ENCODE measurements at regions not wholly inside any gene's neighbourhood (a gene's known extent, or its start where the extent isn't known, plus 50 kb on each side); places are given as distances from the start of the nearest gene placed in this dataset.

GRCh38 chr3:148262980-148263379 lies 434.7 kb upstream of the AGTR1 start:
- no peak overlapping the region for H3K4me3 ChIP-seq (ENCODE audit: low read length)

DNA sequence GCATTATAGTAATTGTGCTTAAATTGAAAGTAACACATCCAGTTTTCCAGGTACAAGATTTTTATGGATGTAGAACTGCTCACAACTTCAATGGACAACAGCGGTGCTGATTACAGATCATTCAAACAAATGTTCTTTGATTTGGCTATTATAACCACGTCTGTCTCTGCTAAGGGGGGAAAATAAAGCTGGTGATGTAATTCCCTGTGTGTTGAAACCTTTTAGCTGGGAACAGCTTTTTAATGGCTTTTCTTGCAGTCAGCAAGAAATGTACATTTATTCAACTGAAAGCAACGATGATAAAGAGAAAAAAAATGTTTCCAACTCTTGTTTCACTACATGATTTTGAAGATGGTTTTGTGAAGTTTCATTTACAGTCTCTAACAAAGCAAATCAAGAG lies 431.9 kb upstream of the AGTR1 start:
- H3K4me3 ChIP-seq (ENCODE audit: low read length) = no peak overlapping the region
- H3K9me3 ChIP-seq (ENCODE audit: control insufficient read depth, low read length) = no peaks in the 10 kb centered on the region
- H3K36me3 ChIP-seq (ENCODE audit: control insufficient read depth, insufficient read depth, low read length) = no peaks in the 10 kb centered on the region
- H3K27me3 ChIP-seq (ENCODE audit: control insufficient read depth, insufficient read depth, low read length) = no peaks in the 10 kb centered on the region
- H3K9ac ChIP-seq (ENCODE audit: low read length) = no peak overlapping the region
- H3K4me1 ChIP-seq (ENCODE audit: control insufficient read depth, insufficient read depth, low read length) = no peaks in the 10 kb centered on the region

More at GRCh38 chr3:148262980-148263379, 434.7 kb upstream of the AGTR1 start:
- Histone ChIP-seq H3K36me3 (ENCODE audit: control insufficient read depth, insufficient read depth, low read length) (no peaks in the 10 kb centered on the region), H3K9ac (ENCODE audit: low read length) (no peak overlapping the region), H3K9me3 (ENCODE audit: control insufficient read depth, low read length) (no peaks in the 10 kb centered on the region), H3K27me3 (ENCODE audit: control insufficient read depth, insufficient read depth, low read length) (no peaks in the 10 kb centered on the region), H3K4me1 (ENCODE audit: control insufficient read depth, insufficient read depth, low read length) (no peaks in the 10 kb centered on the region)

- Histone ChIP-seq H3K36me3 (ENCODE audit: control insufficient read depth, insufficient read depth, low read length) (no peaks in the 10 kb centered on the region), H3K4me1 (ENCODE audit: control insufficient read depth, insufficient read depth, low read length) (no peaks in the 10 kb centered on the region), H3K9me3 (ENCODE audit: control insufficient read depth, low read length) (no peaks in the 10 kb centered on the region), H3K4me3 (ENCODE audit: low read length) (no peak overlapping the region), H3K9ac (ENCODE audit: low read length) (no peak overlapping the region), H3K27me3 (ENCODE audit: control insufficient read depth, insufficient read depth, low read length) (no peaks in the 10 kb centered on the region)
These were observed 431.4 kb upstream of the AGTR1 start for GRCh38 chr3:148266341-148266740.

DNA sequence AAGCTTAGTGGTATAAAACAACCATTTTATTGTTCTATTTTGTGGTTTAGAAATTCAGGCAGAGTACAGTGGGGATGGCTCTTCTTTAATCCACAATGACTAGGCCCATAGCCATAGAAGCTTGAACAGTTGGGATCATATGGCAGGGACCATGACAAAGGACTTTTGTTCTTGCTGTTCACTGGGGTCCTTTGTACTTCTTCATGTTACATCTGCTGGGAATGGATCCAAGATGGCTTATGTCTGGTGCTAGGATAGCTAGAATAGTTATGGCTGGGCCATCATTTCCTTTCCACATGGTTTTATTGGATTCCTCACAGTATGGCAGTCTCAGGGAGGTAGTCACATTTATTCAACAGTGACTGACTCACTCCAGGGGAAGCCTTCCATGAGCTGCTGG lies 427.9 kb upstream of the AGTR1 start:
- no peaks in the 10 kb centered on the region for H3K36me3 ChIP-seq (ENCODE audit: control insufficient read depth, insufficient read depth, low read length)
- H3K9ac ChIP-seq (ENCODE audit: low read length) = no peak overlapping the region
- no peaks in the 10 kb centered on the region for H3K9me3 ChIP-seq (ENCODE audit: control insufficient read depth, low read length)
- H3K4me1 ChIP-seq (ENCODE audit: control insufficient read depth, insufficient read depth, low read length) = no peaks in the 10 kb centered on the region
- no peak overlapping the region for H3K4me3 ChIP-seq (ENCODE audit: low read length)
- no peaks in the 10 kb centered on the region for H3K27me3 ChIP-seq (ENCODE audit: control insufficient read depth, insufficient read depth, low read length)

DNA sequence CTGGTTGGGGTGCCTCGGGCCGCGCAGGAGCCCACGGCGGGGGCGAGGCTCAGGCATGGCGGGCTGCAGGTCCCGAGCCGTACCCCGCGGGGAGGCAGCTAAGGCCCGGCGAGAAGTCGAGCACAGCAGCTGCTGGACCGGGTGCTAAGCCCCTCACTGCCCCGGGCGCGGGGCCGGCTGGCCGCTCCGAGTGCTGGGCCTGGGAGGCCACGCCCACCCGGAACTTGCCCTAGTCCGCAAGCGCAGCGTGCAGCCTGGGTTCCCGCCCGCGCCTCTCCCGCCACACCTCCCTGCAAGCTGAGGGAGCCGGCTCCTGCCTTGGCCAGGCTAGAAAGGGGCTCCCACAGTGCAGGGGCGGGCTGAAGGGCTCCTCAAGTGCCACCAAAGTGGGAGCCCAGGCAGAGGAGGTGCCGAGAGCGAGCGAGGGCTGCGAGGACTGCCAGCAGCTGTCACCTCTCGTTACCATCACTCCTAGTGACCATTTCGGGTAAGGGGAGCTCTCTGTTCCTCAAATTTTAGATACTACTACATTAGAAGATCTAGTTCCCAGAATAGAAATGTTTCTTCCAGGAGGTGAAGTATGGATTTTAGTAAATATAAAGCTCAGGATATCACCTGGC lies 417.0 kb upstream of the AGTR1 start:
- no peaks in the 10 kb centered on the region for H3K27me3 ChIP-seq (ENCODE audit: control insufficient read depth, insufficient read depth, low read length)
- no peak overlapping the region for H3K9ac ChIP-seq (ENCODE audit: low read length)
- no peaks in the 10 kb centered on the region for H3K36me3 ChIP-seq (ENCODE audit: control insufficient read depth, insufficient read depth, low read length)
- no peak overlapping the region for H3K4me3 ChIP-seq (ENCODE audit: low read length)
- H3K4me1 ChIP-seq (ENCODE audit: control insufficient read depth, insufficient read depth, low read length) = no peaks in the 10 kb centered on the region
- no peaks in the 10 kb centered on the region for H3K9me3 ChIP-seq (ENCODE audit: control insufficient read depth, low read length)

GRCh38 chr3:148289159-148289558 lies 408.5 kb upstream of the AGTR1 start:
- Histone ChIP-seq H3K9me3 (ENCODE audit: control insufficient read depth, low read length) (no peaks in the 10 kb centered on the region), H3K36me3 (ENCODE audit: control insufficient read depth, insufficient read depth, low read length) (no peaks in the 10 kb centered on the region), H3K4me1 (ENCODE audit: control insufficient read depth, insufficient read depth, low read length) (no peaks in the 10 kb centered on the region), H3K4me3 (ENCODE audit: low read length) (no peak overlapping the region), H3K27me3 (ENCODE audit: control insufficient read depth, insufficient read depth, low read length) (no peaks in the 10 kb centered on the region), H3K9ac (ENCODE audit: low read length) (no peak overlapping the region)

DNA sequence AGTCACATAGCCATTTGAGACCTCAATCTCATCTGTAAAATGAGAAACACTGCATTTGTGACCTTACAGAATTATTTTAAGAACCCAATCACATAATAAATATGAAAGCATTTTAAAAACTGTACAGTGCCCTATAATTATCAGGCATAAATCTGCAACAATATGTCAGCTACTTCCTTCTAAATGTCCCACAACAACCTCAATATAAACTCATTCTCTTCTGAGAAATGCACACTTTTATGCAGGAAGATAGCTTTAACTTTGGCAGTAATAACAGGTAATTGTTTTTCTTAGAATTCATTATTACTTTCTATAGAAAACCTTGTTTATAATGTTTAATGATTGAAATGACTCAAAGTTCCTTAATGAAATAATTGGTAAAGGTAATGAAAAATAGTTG lies 400.7 kb upstream of the AGTR1 start:
- Histone ChIP-seq H3K36me3 (ENCODE audit: control insufficient read depth, insufficient read depth, low read length) (no peaks in the 10 kb centered on the region), H3K4me3 (ENCODE audit: low read length) (no peak overlapping the region), H3K27me3 (ENCODE audit: control insufficient read depth, insufficient read depth, low read length) (no peaks in the 10 kb centered on the region), H3K9ac (ENCODE audit: low read length) (no peak overlapping the region), H3K9me3 (ENCODE audit: control insufficient read depth, low read length) (no peaks in the 10 kb centered on the region), H3K4me1 (ENCODE audit: control insufficient read depth, insufficient read depth, low read length) (no peaks in the 10 kb centered on the region)

DNA sequence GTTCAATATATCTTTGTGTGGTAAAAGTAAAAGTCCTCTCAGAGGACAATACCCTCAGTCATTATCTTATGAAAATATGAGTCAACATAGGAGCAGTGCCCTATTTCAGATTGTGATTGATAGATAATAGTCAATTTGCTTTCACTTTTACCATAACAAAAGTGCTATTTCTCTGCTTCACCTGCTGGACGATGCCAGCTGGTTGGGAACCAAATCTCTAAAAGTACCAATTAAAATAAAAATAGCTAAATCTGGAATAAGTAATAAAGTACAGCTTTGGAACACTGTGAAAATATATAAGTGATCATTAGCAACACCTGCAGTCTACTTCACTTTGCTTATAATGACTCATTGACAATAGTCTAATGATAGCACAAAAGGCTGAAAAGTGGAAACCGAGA lies 390.3 kb upstream of the AGTR1 start:
- H3K4me3 ChIP-seq (ENCODE audit: low read length) = no peak overlapping the region
- no peaks in the 10 kb centered on the region for H3K4me1 ChIP-seq (ENCODE audit: control insufficient read depth, insufficient read depth, low read length)
- H3K9me3 ChIP-seq (ENCODE audit: control insufficient read depth, low read length) = no peaks in the 10 kb centered on the region
- H3K36me3 ChIP-seq (ENCODE audit: control insufficient read depth, insufficient read depth, low read length) = no peaks in the 10 kb centered on the region
- no peak overlapping the region for H3K9ac ChIP-seq (ENCODE audit: low read length)
- no peaks in the 10 kb centered on the region for H3K27me3 ChIP-seq (ENCODE audit: control insufficient read depth, insufficient read depth, low read length)

GRCh38 chr3:148309390-148310035 lies 388.2 kb upstream of the AGTR1 start:
- H3K36me3 ChIP-seq (ENCODE audit: control insufficient read depth, insufficient read depth, low read length) = no peaks in the 10 kb centered on the region

GRCh38 chr3:148315756-148316155 lies 381.9 kb upstream of the AGTR1 start:
- H3K4me3 ChIP-seq (ENCODE audit: low read length) = no peak overlapping the region
- H3K36me3 ChIP-seq (ENCODE audit: control insufficient read depth, insufficient read depth, low read length) = no peaks in the 10 kb centered on the region
- H3K9ac ChIP-seq (ENCODE audit: low read length) = no peak overlapping the region
- H3K27me3 ChIP-seq (ENCODE audit: control insufficient read depth, insufficient read depth, low read length) = no peaks in the 10 kb centered on the region
- no peaks in the 10 kb centered on the region for H3K9me3 ChIP-seq (ENCODE audit: control insufficient read depth, low read length)
- no peaks in the 10 kb centered on the region for H3K4me1 ChIP-seq (ENCODE audit: control insufficient read depth, insufficient read depth, low read length)

More at GRCh38 chr3:148309390-148310035, 388.2 kb upstream of the AGTR1 start:
- no peak overlapping the region for H3K9ac ChIP-seq (ENCODE audit: low read length)
- no peaks in the 10 kb centered on the region for H3K4me1 ChIP-seq (ENCODE audit: control insufficient read depth, insufficient read depth, low read length)
- no peak overlapping the region for H3K4me3 ChIP-seq (ENCODE audit: low read length)
- no peaks in the 10 kb centered on the region for H3K27me3 ChIP-seq (ENCODE audit: control insufficient read depth, insufficient read depth, low read length)
- H3K9me3 ChIP-seq (ENCODE audit: control insufficient read depth, low read length) = no peaks in the 10 kb centered on the region

- H3K9ac ChIP-seq (ENCODE audit: low read length) = no peak overlapping the region
These were observed 379.5 kb upstream of the AGTR1 start for GRCh38 chr3:148318240-148318639.

GRCh38 chr3:148319161-148319915 lies 378.4 kb upstream of the AGTR1 start:
- Histone ChIP-seq H3K36me3 (ENCODE audit: control insufficient read depth, insufficient read depth, low read length) (no peaks in the 10 kb centered on the region), H3K9me3 (ENCODE audit: control insufficient read depth, low read length) (no peaks in the 10 kb centered on the region), H3K27me3 (ENCODE audit: control insufficient read depth, insufficient read depth, low read length) (no peaks in the 10 kb centered on the region), H3K4me3 (ENCODE audit: low read length) (no peak overlapping the region), H3K9ac (ENCODE audit: low read length) (no peak overlapping the region), H3K4me1 (ENCODE audit: control insufficient read depth, insufficient read depth, low read length) (no peaks in the 10 kb centered on the region)

More at GRCh38 chr3:148318240-148318639, 379.5 kb upstream of the AGTR1 start:
- Histone ChIP-seq H3K9me3 (ENCODE audit: control insufficient read depth, low read length) (no peaks in the 10 kb centered on the region), H3K4me1 (ENCODE audit: control insufficient read depth, insufficient read depth, low read length) (no peaks in the 10 kb centered on the region), H3K36me3 (ENCODE audit: control insufficient read depth, insufficient read depth, low read length) (no peaks in the 10 kb centered on the region), H3K27me3 (ENCODE audit: control insufficient read depth, insufficient read depth, low read length) (no peaks in the 10 kb centered on the region), H3K4me3 (ENCODE audit: low read length) (no peak overlapping the region)

Data from mucosa of stomach (tissue), 1 donor.